Esophagus muscularis mucosa (tissue), 4 donors: ENCODE measurements at regions not wholly inside any gene's neighbourhood (a gene's known extent, or its start where the extent isn't known, plus 50 kb on each side); places are given as distances from the start of the nearest gene placed in this dataset.

Source experiments
- CTCF ChIP-seq, 3 experiments: fragments of 200-600 bp in 2 of 3; fragments of 450-650 bp in 1 of 3; sonication (generic) in 2 of 3; IDR thresholded peaks; one replicate each; pipeline ENCODE4 v1.5.1; 2017 to 2019; ENCODE audit warnings: antibody characterized with exemption in 3 of 3, mild to moderate bottlenecking in 2 of 3, moderate library complexity in 1 of 3
- EP300 ChIP-seq: sonication (generic); formaldehyde crosslinking; IDR thresholded peaks from one replicate; pipeline ENCODE4 v1.6.1; 2017; ENCODE audit warnings: antibody characterized with exemption
- POLR2A ChIP-seq: fragments of 450-650 bp; IDR thresholded peaks from one replicate; pipeline ENCODE4 v1.6.1; 2017; ENCODE audit warnings: antibody characterized with exemption, moderate library complexity, mild to moderate bottlenecking, low read depth
- POLR2AphosphoS5 ChIP-seq, 2 donors: sonication (generic); formaldehyde crosslinking; IDR thresholded peaks; one replicate each; pipeline ENCODE4 v1.6.1; 2017; ENCODE audit warnings: antibody characterized with exemption in 2 of 2

GRCh38 chrX:104372547-104372946 lies 117.8 kb upstream of the ESX1 start:
- TF ChIP-seq POLR2AphosphoS5 (IDR thresholded peaks at IDR 0.05) (no peak), CTCF (IDR thresholded peaks at IDR 0.05) (no peak), POLR2A (no peak), EP300 (no peak)
